Stimulated activated effector memory CD8-positive, alpha-beta T cell treated with anti-CD3 and anti-CD28 coated beads, Interleukin-12 subunit alpha, Interleukin-12 subunit beta, amount 100 ng/mL, for 72 hours (primary cell): ENCODE measurements at regions not wholly inside any gene's neighbourhood (a gene's known extent, or its start where the extent isn't known, plus 50 kb on each side); places are given as distances from the start of the nearest gene placed in this dataset.
"Not testable (repeated sequence)": the region's sequence is repeated elsewhere in the genome, so short reads cannot be mapped to it uniquely, and the experiment has no call there.

Source experiments
- ATAC-seq: fragments of 150-1000 bp; cut with Tn5 transposase; 2 replicates; pipeline ENCODE4 v1.10.0; 2021
- DNase-seq, 2 donors: peaks; one replicate each; pipeline ENCODE4 v3.0.0; 2021 to 2022; ENCODE audit warnings: low spot score in 2 of 2
- H3K27ac Mint-ChIP-seq: one replicate; pipeline ENCODE4 v1.8.0; 2022; ENCODE audit warnings: mild to moderate bottlenecking, mixed read lengths
- H3K36me3 Mint-ChIP-seq: one replicate; pipeline ENCODE4 v1.8.0; 2022; ENCODE audit warnings: mild to moderate bottlenecking, mixed read lengths
- H3K4me1 Mint-ChIP-seq: one replicate; pipeline ENCODE4 v1.8.0; 2022; ENCODE audit warnings: mixed read lengths
- H3K4me3 Mint-ChIP-seq: one replicate; pipeline ENCODE4 v1.8.0; 2022; ENCODE audit warnings: mild to moderate bottlenecking, mixed read lengths
- H3K9me3 Mint-ChIP-seq: one replicate; pipeline ENCODE4 v1.8.0; 2022; ENCODE audit warnings: mixed read lengths

GRCh38 chr2:105537920-105538319 is 139.1 kb upstream of the FHL2 start:
- Mint-ChIP-seq H3K4me1 (no peaks in the 10 kb centered on the region), H3K9me3 (no peaks in the 10 kb centered on the region), H3K36me3 (no peaks in the 10 kb centered on the region), H3K4me3 (no peak overlapping the region), H3K27ac (no peak overlapping the region)
- DNase-seq (no peak), ATAC-seq (no peak)

GRCh38 chr2:105537466-105537865 is 138.6 kb upstream of the FHL2 start:
- no peak for ATAC-seq
- no peaks in the 10 kb centered on the region for H3K4me1 Mint-ChIP-seq
- H3K9me3 Mint-ChIP-seq, result no peaks in the 10 kb centered on the region
- no peak overlapping the region for H3K27ac Mint-ChIP-seq
- no peak for DNase-seq
- H3K4me3 Mint-ChIP-seq, result no peak overlapping the region
- H3K36me3 Mint-ChIP-seq, result no peaks in the 10 kb centered on the region

GRCh38 chr2:105536175-105536574 is 137.3 kb upstream of the FHL2 start:
- no peak overlapping the region for H3K27ac Mint-ChIP-seq
- H3K4me3 Mint-ChIP-seq, result no peak overlapping the region
- H3K9me3 Mint-ChIP-seq, result no peaks in the 10 kb centered on the region
- no peaks in the 10 kb centered on the region for H3K36me3 Mint-ChIP-seq
- DNase-seq (peak in 1 of 2 donors; percentile 33), ATAC-seq (no peak)
- H3K4me1 Mint-ChIP-seq, result no peaks in the 10 kb centered on the region

- H3K4me1 Mint-ChIP-seq, H3K27ac Mint-ChIP-seq, ATAC-seq, H3K36me3 Mint-ChIP-seq, H3K4me3 Mint-ChIP-seq, DNase-seq, H3K9me3 Mint-ChIP-seq: not testable (repeated sequence)
Measured at GRCh38 chr2:105529258-105529657, 130.4 kb upstream of the FHL2 start.

- ATAC-seq (no peak), DNase-seq (peak in 1 of 2 donors; percentile 36)
- Mint-ChIP-seq H3K36me3 (no peaks in the 10 kb centered on the region), H3K27ac (no peak overlapping the region), H3K4me1 (no peaks in the 10 kb centered on the region), H3K4me3 (no peak overlapping the region), H3K9me3 (no peaks in the 10 kb centered on the region)
Measured at GRCh38 chr2:105526000-105526925, 127.4 kb upstream of the FHL2 start.

- peak in 1 of 2 donors; percentile 30 for DNase-seq
- Mint-ChIP-seq H3K4me1 (no peaks in the 10 kb centered on the region), H3K27ac (no peak overlapping the region), H3K36me3 (no peaks in the 10 kb centered on the region), H3K4me3 (no peak overlapping the region), H3K9me3 (no peaks in the 10 kb centered on the region)
- no peak for ATAC-seq
Measured at GRCh38 chr2:105525201-105525600, 126.3 kb upstream of the FHL2 start.

- Mint-ChIP-seq H3K4me3 (no peak overlapping the region), H3K4me1 (no peaks in the 10 kb centered on the region), H3K27ac (no peak overlapping the region), H3K36me3 (no peaks in the 10 kb centered on the region), H3K9me3 (no peaks in the 10 kb centered on the region)
- no peak for ATAC-seq
- no peak for DNase-seq
Measured at GRCh38 chr2:105522645-105523044, 123.8 kb upstream of the FHL2 start.

- Mint-ChIP-seq H3K36me3 (no peaks in the 10 kb centered on the region), H3K4me3 (no peak overlapping the region), H3K9me3 (no peaks in the 10 kb centered on the region), H3K4me1 (no peaks in the 10 kb centered on the region), H3K27ac (no peak overlapping the region)
- peak in 1 of 2 donors; percentile 20 for DNase-seq
- ATAC-seq, result no peak
Measured at GRCh38 chr2:105521616-105522015, 122.8 kb upstream of the FHL2 start.

- Mint-ChIP-seq H3K27ac (no peak overlapping the region), H3K9me3 (no peaks in the 10 kb centered on the region), H3K36me3 (no peaks in the 10 kb centered on the region), H3K4me3 (no peak overlapping the region), H3K4me1 (no peaks in the 10 kb centered on the region)
- no peak for DNase-seq
- ATAC-seq, result no peak
Measured at GRCh38 chr2:105521176-105521575, 122.3 kb upstream of the FHL2 start.

- Mint-ChIP-seq H3K4me3 (no peak overlapping the region), H3K36me3 (no peaks in the 10 kb centered on the region), H3K4me1 (no peaks in the 10 kb centered on the region), H3K27ac (no peak overlapping the region), H3K9me3 (no peaks in the 10 kb centered on the region)
- DNase-seq (peak in 1 of 2 donors; percentile 0), ATAC-seq (no peak)
Measured at GRCh38 chr2:105519516-105519915, 120.7 kb upstream of the FHL2 start.

GRCh38 chr2:105518897-105519296 is 120.0 kb upstream of the FHL2 start:
- H3K4me1 Mint-ChIP-seq, result no peaks in the 10 kb centered on the region
- no peaks in the 10 kb centered on the region for H3K36me3 Mint-ChIP-seq
- no peaks in the 10 kb centered on the region for H3K9me3 Mint-ChIP-seq
- DNase-seq, result peak in 1 of 2 donors; percentile 25
- peak; percentile 36 for ATAC-seq
- no peak overlapping the region for H3K4me3 Mint-ChIP-seq
- H3K27ac Mint-ChIP-seq, result no peak overlapping the region

- Mint-ChIP-seq H3K36me3 (no peaks in the 10 kb centered on the region), H3K4me1 (no peaks in the 10 kb centered on the region), H3K27ac (no peak overlapping the region), H3K4me3 (no peak overlapping the region), H3K9me3 (no peaks in the 10 kb centered on the region)
- ATAC-seq (peak; percentile 26), DNase-seq (peak in 1 of 2 donors; percentile 33)
Measured at GRCh38 chr2:105517814-105518705, 119.2 kb upstream of the FHL2 start.

GRCh38 chr2:105515581-105516415 is 116.9 kb upstream of the FHL2 start:
- no peaks in the 10 kb centered on the region for H3K4me1 Mint-ChIP-seq
- DNase-seq (no peak), ATAC-seq (no peak)
- H3K27ac Mint-ChIP-seq, result no peak overlapping the region
- H3K4me3 Mint-ChIP-seq, result no peak overlapping the region
- no peaks in the 10 kb centered on the region for H3K9me3 Mint-ChIP-seq
- H3K36me3 Mint-ChIP-seq, result no peaks in the 10 kb centered on the region

- Mint-ChIP-seq H3K36me3 (no peaks in the 10 kb centered on the region), H3K27ac (no peak overlapping the region), H3K4me3 (no peak overlapping the region), H3K9me3 (no peaks in the 10 kb centered on the region), H3K4me1 (no peaks in the 10 kb centered on the region)
- ATAC-seq, result no peak
- no peak for DNase-seq
Measured at GRCh38 chr2:105514576-105514975, 115.7 kb upstream of the FHL2 start.
